Activated naive CD8-positive, alpha-beta T cell treated with anti-CD3 and anti-CD28 coated beads, Interleukin-2, amount 50 U/mL, for 24 hours (primary cell): ENCODE measurements at regions not wholly inside any gene's neighbourhood (a gene's known extent, or its start where the extent isn't known, plus 50 kb on each side); places are given as distances from the start of the nearest gene placed in this dataset.
A peak's percentile ranks its signal among the peaks of the same experiment; 100 is the strongest.
"Not testable (repeated sequence)": the region's sequence is repeated elsewhere in the genome, so short reads cannot be mapped to it uniquely, and the experiment has no call there.

Experiments
- ATAC-seq: fragments of 150-1000 bp; cut with Tn5 transposase; one replicate; pipeline ENCODE4 v1.10.0; 2021
- DNase-seq: peaks from one replicate; pipeline ENCODE4 v3.0.0; 2021
- H3K27ac Mint-ChIP-seq: one replicate; pipeline ENCODE4 v1.8.0; 2021; ENCODE audit warnings: mild to moderate bottlenecking, mixed read lengths
- H3K27me3 Mint-ChIP-seq: one replicate; pipeline ENCODE4 v1.8.0; 2021; ENCODE audit warnings: mixed read lengths
- H3K36me3 Mint-ChIP-seq: one replicate; pipeline ENCODE4 v1.8.0; 2021; ENCODE audit warnings: low read depth, mixed read lengths
- H3K4me1 Mint-ChIP-seq: one replicate; pipeline ENCODE4 v1.8.0; 2021; ENCODE audit warnings: mixed read lengths
- H3K4me3 Mint-ChIP-seq: one replicate; pipeline ENCODE4 v1.8.0; 2021; ENCODE audit warnings: mild to moderate bottlenecking, moderate library complexity, mixed read lengths
- H3K9me3 Mint-ChIP-seq: one replicate; pipeline ENCODE4 v1.8.0; 2021; ENCODE audit warnings: mixed read lengths

DNA sequence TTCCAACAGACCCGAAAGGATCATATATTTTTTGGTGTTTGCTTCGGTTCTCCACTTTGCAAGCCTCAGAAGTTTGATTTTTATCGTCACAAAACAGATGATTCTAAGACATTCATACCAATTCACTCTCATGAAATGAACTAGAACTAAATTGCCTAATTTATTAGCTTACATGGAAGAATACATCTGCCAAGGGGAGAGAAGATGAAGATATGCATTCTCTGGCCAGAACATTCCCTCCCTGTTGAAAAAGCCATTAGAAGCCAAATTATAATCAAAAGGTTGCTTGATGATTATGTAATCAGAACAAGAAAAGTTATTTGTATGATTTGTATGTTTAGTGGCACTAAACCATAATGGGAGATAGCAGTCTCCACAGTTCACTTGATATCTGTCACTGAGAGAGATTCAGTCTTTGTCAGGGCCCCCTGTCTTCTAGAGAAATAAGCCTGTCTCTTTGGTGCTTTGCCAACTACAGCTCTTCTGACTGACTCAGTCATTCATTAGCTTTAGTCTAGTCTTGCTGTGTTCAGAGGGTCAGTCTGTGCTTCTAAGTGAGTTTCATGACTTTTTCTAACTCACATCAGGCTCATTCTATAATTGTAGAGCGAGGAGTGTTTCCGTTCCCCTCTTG, 95.3 kb upstream of the GNAI1 start:
- no peak for DNase-seq
- Mint-ChIP-seq H3K4me1 (no peaks in the 10 kb centered on the region), H3K9me3 (no peaks in the 10 kb centered on the region), H3K27me3 (no peaks in the 10 kb centered on the region), H3K27ac (no peak overlapping the region), H3K4me3 (no peak overlapping the region), H3K36me3 (no peaks in the 10 kb centered on the region)
- ATAC-seq = no peak

DNA sequence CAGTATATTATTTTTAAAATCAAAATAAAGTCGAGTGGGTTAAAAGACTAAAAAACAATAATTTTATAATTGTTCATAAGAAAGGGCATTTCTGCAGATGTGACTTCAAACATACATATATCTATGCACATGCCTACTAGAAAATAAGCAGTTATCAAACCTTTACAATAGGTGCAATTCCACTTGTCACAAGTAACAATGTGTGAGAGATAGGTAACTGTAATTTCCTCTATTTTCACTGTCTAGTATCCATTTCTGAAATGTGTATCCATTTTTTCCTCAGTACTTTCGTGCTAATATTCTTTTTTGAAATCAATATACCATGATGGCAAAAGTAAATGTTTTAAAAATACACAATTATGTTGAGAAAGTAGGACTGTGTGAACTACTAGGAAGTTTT, 96.9 kb upstream of the GNAI1 start:
- H3K4me1 Mint-ChIP-seq = no peaks in the 10 kb centered on the region
- DNase-seq = no peak
- H3K27ac Mint-ChIP-seq = no peak overlapping the region
- H3K36me3 Mint-ChIP-seq = no peaks in the 10 kb centered on the region
- H3K27me3 Mint-ChIP-seq = no peaks in the 10 kb centered on the region
- no peaks in the 10 kb centered on the region for H3K9me3 Mint-ChIP-seq
- no peak for ATAC-seq
- no peak overlapping the region for H3K4me3 Mint-ChIP-seq

DNA sequence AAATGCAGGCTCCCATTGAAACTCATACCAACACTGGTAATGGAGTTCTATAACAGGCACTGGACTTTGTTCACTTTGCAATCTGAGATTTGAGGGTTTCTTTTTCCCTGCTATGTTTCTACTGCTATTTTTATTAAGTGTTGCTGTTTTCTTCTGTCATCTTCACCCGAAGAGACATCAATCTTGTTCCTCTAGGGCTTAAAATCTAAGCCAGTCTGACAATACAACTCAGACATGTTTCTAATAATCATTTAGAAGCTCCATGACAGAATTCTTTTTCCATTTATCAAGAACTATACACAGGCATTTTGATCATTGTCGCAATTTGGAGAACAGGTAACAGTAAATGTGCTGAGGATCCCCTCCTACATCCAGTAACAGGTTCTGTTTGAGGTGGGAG, 98.5 kb upstream of the GNAI1 start:
- H3K27ac Mint-ChIP-seq = no peak overlapping the region
- H3K4me3 Mint-ChIP-seq = no peak overlapping the region
- no peaks in the 10 kb centered on the region for H3K27me3 Mint-ChIP-seq
- H3K4me1 Mint-ChIP-seq = no peaks in the 10 kb centered on the region
- DNase-seq (no peak), ATAC-seq (no peak)
- H3K36me3 Mint-ChIP-seq = no peaks in the 10 kb centered on the region
- H3K9me3 Mint-ChIP-seq = no peaks in the 10 kb centered on the region

DNA sequence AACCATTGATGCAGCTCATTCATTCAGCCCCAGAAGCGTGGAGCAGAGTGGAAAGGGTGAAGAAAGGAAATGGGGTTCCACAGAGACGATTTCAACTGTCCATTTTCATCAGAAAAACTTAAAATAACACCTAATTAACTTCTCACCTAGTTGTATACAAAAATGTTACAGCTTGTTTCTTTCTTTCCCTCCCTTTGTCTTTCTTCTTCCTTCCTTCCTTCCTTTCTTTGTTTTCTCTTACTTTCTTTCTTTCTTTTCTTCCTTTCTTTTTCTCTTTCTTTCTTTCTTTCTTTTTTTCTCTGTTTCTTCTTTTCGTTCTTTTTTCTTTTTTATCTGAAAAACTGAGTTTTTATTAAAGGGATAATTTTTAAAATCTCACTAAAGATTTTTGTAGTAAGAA, 105.9 kb upstream of the GNAI1 start:
- H3K9me3 Mint-ChIP-seq = no peaks in the 10 kb centered on the region
- H3K36me3 Mint-ChIP-seq = no peaks in the 10 kb centered on the region
- no peaks in the 10 kb centered on the region for H3K4me1 Mint-ChIP-seq
- H3K4me3 Mint-ChIP-seq = no peak overlapping the region
- H3K27me3 Mint-ChIP-seq = no peaks in the 10 kb centered on the region
- DNase-seq (no peak), ATAC-seq (no peak)
- H3K27ac Mint-ChIP-seq = no peak overlapping the region

DNA sequence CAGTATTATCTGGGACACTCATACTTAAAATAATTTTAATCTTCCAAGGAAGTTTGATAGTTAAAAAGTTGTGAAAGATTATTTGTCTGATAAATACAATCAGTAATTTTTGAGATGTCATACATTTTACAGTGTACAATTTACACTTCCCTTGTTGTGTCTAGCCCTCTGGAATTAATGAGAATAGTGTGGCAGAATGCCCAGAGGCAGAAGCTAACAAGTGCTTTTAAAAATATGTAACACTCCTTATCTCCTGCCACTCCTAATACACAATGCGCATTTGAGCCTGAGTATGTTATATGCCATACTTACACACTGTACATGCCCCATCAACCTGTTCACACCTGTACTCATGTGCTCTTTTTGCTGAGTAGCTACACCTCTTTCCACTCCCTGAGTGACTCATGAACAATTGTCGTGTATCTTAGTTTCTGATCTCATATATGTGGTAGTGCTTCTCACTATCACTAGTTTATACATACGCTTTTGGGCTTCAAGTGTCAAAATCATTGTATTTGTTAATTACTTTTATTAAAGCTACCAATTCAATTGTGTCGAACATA, 106.9 kb upstream of the GNAI1 start:
- no peak for DNase-seq
- Mint-ChIP-seq H3K4me1 (no peaks in the 10 kb centered on the region), H3K27ac (no peak overlapping the region), H3K4me3 (no peak overlapping the region), H3K9me3 (peaks cover 6% of the 10 kb centered on the region), H3K27me3 (peaks cover 1% of the 10 kb centered on the region), H3K36me3 (no peaks in the 10 kb centered on the region)
- ATAC-seq = no peak

DNA sequence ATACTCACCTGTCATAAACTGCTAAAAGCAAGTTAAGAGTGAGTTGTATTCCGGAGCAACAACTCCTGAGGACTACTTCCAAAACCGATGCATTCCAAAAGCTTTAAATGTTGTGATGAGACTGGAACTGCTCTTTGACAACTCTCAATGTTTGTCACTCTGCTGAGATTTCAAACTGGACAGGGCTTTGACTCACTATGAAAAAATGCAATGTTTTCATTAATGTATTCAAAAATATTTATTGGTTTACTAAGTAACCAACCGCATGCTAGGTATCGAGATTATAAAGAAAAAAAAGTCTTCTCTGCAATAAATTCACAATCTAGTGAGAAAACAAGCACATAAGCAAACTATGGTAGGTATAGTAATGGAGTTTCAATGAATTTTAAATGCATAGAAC, 107.9 kb upstream of the GNAI1 start:
- Mint-ChIP-seq H3K27ac (no peak overlapping the region), H3K4me3 (no peak overlapping the region), H3K9me3 (peaks cover 8% of the 10 kb centered on the region), H3K27me3 (peaks cover 2% of the 10 kb centered on the region), H3K4me1 (no peaks in the 10 kb centered on the region), H3K36me3 (no peaks in the 10 kb centered on the region)
- ATAC-seq (no peak), DNase-seq (no peak)

DNA sequence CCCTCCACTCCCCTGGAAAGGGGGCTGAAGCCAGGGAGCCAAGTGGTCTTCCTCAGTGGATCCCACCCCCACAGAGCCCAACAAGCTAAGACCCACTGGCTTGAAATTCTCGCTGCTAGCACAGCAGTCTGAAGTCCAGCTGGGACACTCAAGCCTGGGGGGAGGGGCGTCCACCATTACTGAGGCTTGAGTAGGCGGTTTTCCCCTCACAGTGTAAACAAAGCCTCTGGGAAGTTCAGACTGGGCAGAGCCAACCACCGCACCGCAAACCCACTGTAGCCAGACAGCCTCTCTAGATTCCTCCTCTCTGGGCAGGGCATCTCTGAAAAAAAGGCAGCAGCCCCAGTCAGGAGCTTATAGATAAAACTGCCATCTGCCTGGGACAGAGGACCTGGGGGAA, 114.4 kb upstream of the GNAI1 start:
- H3K27ac Mint-ChIP-seq, H3K27me3 Mint-ChIP-seq, H3K4me1 Mint-ChIP-seq, H3K4me3 Mint-ChIP-seq, DNase-seq, H3K36me3 Mint-ChIP-seq, H3K9me3 Mint-ChIP-seq, ATAC-seq: not testable (repeated sequence)

DNA sequence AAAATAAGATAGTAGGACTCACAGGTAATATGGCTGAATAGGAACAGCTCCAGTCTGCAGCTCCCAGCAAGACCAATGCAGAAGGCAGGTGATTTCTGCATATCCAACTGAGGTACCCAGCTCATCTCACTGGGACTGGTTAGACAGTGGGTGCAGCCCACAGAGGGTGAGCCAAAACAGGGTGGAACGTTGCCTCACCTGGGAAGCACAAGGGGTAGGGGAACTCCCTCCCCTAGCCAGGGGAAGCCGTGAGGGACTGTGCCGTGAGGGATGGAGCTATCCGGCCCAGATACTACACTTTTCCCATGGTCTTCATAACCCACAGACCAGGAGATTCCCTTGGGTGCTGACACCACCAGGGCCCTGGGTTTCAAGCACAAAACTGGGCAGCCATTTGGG, 114.8 kb upstream of the GNAI1 start:
- not testable (repeated sequence) for ATAC-seq, H3K27me3 Mint-ChIP-seq, H3K27ac Mint-ChIP-seq, H3K4me1 Mint-ChIP-seq, H3K36me3 Mint-ChIP-seq, H3K4me3 Mint-ChIP-seq, DNase-seq, H3K9me3 Mint-ChIP-seq

DNA sequence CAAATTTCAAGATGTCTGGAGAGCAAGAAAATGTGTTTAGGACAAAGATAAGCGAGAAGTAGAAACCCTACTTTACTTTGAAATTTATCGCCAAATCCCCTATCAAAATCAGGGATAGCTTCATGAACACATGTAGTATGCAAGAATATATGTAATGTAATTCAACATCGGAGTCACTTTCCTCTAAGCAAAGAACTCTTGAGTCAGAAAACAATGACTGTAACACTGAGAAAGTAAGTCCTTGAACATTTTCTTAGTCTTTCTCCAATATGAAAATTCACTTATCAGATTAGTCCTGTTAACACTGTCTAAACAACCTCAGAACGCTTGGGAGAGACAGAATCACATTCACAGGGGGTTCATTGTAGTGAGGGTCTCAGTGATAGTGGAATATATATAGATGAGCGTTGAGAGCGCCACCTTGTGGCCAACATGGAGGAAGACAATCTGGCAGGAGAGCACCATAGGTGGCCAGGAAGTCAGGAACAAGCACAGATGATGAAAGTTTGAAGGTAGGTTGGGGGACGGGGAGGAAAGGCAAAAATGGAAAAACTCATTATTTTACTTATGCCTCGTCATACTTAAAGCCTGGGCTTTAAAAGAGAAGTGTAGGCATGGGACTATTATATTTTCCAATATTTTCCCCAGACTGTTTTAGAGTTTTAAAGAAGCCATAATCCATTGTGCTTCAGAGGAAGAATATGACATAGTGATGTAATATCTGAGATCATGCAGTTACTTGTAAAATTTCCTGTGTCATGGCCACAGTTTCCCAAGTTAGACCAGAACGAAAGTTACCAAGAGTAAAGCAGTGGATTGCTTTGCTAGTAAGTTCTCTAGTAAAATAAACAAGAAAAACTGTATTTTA, 115.5 kb upstream of the GNAI1 start:
- peaks cover 2% of the 10 kb centered on the region for H3K27me3 Mint-ChIP-seq
- no peak overlapping the region for H3K4me3 Mint-ChIP-seq
- peak; percentile 77 for ATAC-seq
- H3K36me3 Mint-ChIP-seq = no peaks in the 10 kb centered on the region
- peaks cover 8% of the 10 kb centered on the region for H3K9me3 Mint-ChIP-seq
- H3K4me1 Mint-ChIP-seq = no peaks in the 10 kb centered on the region
- DNase-seq = peak; percentile 41
- H3K27ac Mint-ChIP-seq = no peak overlapping the region

DNA sequence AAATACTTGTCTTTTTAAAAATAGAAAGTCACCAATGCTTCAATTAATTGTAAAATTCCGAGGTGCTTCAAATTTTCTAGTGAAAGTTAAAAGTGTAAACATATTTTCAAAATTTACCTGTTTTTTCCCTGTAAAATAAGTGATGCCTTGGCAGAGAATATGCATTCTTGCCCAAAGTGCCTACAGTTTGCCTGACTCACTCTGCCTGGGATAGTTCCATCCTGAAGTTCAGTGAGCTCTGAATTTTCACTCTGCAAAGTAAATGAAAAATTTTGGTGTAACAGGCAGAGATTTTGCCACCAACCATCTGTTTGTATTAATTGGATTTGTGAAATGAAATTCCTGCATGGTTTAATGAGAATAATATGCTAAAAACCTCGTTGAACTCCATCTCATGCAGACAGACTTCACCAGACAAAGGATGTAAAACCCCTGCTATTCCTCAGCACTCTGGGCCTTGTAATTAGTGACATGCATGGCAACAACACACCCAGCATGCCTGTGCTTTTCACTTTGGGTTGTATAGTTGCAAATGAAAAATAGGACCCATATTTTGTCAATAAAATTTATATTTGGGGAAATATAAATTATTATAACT, 117.4 kb upstream of the GNAI1 start:
- Mint-ChIP-seq H3K27ac (no peak overlapping the region), H3K27me3 (no peaks in the 10 kb centered on the region), H3K9me3 (peaks cover 10% of the 10 kb centered on the region), H3K4me3 (no peak overlapping the region), H3K4me1 (no peaks in the 10 kb centered on the region), H3K36me3 (no peaks in the 10 kb centered on the region)
- ATAC-seq (no peak), DNase-seq (no peak)

DNA sequence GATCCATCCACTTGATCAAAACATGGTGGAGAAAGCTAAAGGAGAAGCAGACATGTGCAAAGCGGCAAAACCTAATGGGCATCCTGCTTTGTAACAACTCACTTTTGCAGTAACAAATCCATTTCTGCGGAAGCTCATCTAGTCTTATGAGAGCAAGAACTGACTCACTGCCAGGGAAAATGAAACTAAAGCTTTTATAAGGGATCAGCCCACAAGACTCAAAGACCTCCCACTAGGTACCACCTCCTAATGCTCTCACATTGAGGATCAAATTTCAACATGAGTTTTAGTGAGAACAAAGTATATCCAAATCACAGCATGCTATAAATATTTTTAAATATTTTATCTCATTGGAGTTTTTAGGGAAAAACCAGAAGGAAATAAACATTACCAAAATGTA, 120.1 kb upstream of the GNAI1 start:
- no peaks in the 10 kb centered on the region for H3K36me3 Mint-ChIP-seq
- peaks cover 10% of the 10 kb centered on the region for H3K9me3 Mint-ChIP-seq
- H3K4me1 Mint-ChIP-seq = no peaks in the 10 kb centered on the region
- H3K4me3 Mint-ChIP-seq = no peak overlapping the region
- no peak overlapping the region for H3K27ac Mint-ChIP-seq
- DNase-seq (no peak), ATAC-seq (no peak)
- H3K27me3 Mint-ChIP-seq = no peaks in the 10 kb centered on the region

DNA sequence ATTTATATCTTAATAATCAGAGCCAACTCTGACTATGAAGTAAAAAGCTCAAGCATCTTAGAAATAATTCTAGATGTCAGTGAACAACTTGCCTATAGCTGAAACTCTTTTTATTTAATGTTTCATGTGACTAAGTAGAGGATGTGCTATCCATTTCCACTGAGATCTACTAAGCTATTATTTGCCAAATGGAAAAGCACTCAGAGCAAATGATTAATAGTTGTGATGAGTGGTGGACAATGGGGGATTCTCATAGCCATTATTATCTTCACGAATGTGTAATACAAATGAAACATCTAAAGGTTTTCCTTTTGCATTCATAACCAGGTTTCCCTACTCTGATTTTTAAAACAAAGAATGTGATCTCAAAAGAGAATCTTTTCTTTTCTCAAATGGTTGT, 126.6 kb upstream of the GNAI1 start:
- Mint-ChIP-seq H3K27me3 (no peaks in the 10 kb centered on the region), H3K27ac (no peak overlapping the region), H3K9me3 (peaks cover 1% of the 10 kb centered on the region), H3K4me1 (no peaks in the 10 kb centered on the region), H3K36me3 (no peaks in the 10 kb centered on the region), H3K4me3 (no peak overlapping the region)
- no peak for ATAC-seq
- no peak for DNase-seq

DNA sequence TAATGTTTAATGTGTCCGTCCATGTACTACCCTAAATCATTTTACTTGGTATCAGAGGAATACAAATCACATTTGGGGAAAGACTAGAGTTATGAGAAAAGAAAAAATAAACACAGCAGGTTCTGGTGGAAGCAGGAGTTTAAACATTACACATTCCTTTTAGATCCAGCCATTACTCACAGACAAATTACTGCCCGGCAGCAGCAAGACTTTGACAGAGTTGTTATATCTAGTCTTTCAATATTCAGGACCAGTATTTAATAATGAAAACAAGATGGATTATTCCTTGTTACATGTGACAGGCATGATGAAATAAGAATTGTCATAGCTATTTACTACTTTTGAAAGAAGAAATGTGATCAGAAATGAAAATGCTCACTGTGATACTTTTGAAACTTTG, 131.8 kb upstream of the GNAI1 start:
- no peak for ATAC-seq

DNA sequence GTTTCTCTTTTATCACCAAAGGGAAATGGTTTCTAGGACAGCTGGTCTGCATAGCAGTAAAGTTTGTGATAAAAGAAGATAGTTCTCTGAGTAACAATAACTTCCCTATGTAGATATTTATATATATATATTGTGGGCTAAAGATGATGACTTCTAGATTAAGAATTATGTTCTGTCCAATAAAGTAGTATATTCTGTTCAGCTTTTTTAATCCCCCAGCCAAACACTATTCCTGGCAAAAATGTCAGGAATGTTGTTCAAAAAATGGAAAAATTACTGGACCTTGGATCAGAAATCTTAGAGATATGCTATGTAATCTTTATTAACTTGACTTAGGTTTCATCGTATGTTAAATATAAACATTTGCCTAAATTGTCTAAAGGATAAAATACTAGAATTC, 136.3 kb upstream of the GNAI1 start:
- H3K4me3 Mint-ChIP-seq = no peak overlapping the region
- DNase-seq (no peak), ATAC-seq (no peak)
- no peaks in the 10 kb centered on the region for H3K27me3 Mint-ChIP-seq
- no peaks in the 10 kb centered on the region for H3K9me3 Mint-ChIP-seq
- H3K4me1 Mint-ChIP-seq = no peaks in the 10 kb centered on the region
- H3K36me3 Mint-ChIP-seq = no peaks in the 10 kb centered on the region
- no peak overlapping the region for H3K27ac Mint-ChIP-seq

More for the DNA sequence above, 131.8 kb upstream of the GNAI1 start:
- Mint-ChIP-seq H3K4me3 (no peak overlapping the region), H3K4me1 (no peaks in the 10 kb centered on the region), H3K27me3 (no peaks in the 10 kb centered on the region), H3K27ac (no peak overlapping the region), H3K36me3 (no peaks in the 10 kb centered on the region), H3K9me3 (no peaks in the 10 kb centered on the region)
- no peak for DNase-seq

DNA sequence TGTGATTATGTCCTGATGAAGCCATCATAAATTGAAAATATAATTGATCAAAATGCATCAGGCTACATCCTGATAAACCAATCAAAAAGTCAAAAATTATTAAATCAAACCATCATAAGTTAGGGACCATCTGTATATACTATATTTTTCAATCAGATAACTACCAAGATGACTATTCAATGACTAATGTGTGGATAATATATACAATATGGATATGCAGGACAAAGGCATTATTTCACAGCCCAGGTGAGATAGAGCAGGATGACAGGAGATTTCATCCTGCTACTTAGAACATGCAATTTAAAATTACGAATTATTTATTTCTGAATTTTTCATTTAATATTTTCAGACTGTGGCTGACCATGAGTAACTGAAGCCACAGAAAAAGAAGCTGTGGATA, 137.3 kb upstream of the GNAI1 start:
- Mint-ChIP-seq H3K4me3 (no peak overlapping the region), H3K4me1 (no peaks in the 10 kb centered on the region), H3K9me3 (no peaks in the 10 kb centered on the region), H3K36me3 (no peaks in the 10 kb centered on the region), H3K27me3 (no peaks in the 10 kb centered on the region), H3K27ac (no peak overlapping the region)
- DNase-seq (no peak), ATAC-seq (no peak)
